GM12878 (cell line): ENCODE measurements at regions not wholly inside any gene's neighbourhood (a gene's known extent, or its start where the extent isn't known, plus 50 kb on each side); places are given as distances from the start of the nearest gene placed in this dataset.

ENCODE experiments used
- ATAC-seq: fragments of 200-7000 bp; cut with Tn5 transposase; 3 replicates; pipeline ENCODE4 v1.9.1; 2020; ENCODE audit warnings: mild to moderate bottlenecking, moderate library complexity
- BruUV-seq: library from RNA; stranded (reverse); fragments of 400-500 nt; replicated peaks from 2 replicates; lab custom pipeline; 2021; lab: Mats Ljungman, UMichigan
- CTCF ChIA-PET: fragments of 300-600 bp; sonication (Branson Sonifier 250); formaldehyde crosslinking; extraction: SDS; loops from one replicate; lab custom pipeline; 2021; ENCODE audit warnings: inconsistent platforms; lab: Yijun Ruan, JAX
- POLR2A ChIA-PET: fragments of 350-600 bp; formaldehyde crosslinking; extraction: SDS; loops from one replicate; lab custom pipeline; 2021; ENCODE audit warnings: inconsistent platforms; lab: Charles Lee
- RAD21 ChIA-PET: fragments of 300-600 bp; sonication (Branson Sonifier 250); formaldehyde crosslinking; loops from one replicate; lab custom pipeline; 2023; ENCODE audit warnings: antibody characterized with exemption; ENCODE audit not compliant: unreplicated experiment; lab: Charles Lee
- SMC1A ChIA-PET: fragments of 300-600 bp; sonication (Branson Sonifier 250); formaldehyde crosslinking; loops from one replicate; lab custom pipeline; 2023; ENCODE audit not compliant: unreplicated experiment, uncharacterized antibody; lab: Charles Lee
- DNase-seq: peaks from one replicate; pipeline ENCODE4 v3.0.0-alpha.2; 2011; ENCODE audit warnings: low read depth, low spot score
- FAIRE-seq: peaks from 3 replicates; lab custom pipeline; 2011; peaks lifted over from hg19 to GRCh38; lab: Jason Lieb, UNC
- H2AFZ ChIP-seq: 2 replicates; pipeline ENCODE4 v1.6.0; 2011; ENCODE audit warnings: low read depth, low read length, control low read depth; ENCODE audit not compliant: control insufficient read depth
- H3K27ac ChIP-seq: 2 replicates; pipeline ENCODE4 v1.5.1; 2011; ENCODE audit warnings: control low read depth; ENCODE audit not compliant: control insufficient read depth, insufficient read depth
- H3K27me3 ChIP-seq, 2 experiments: replicated peaks in 1 of 2; 2 replicates each; pipeline versions ENCODE4 v1.6.0 to v1.6.1; 2011; ENCODE audit warnings: low read length in 1 of 2; ENCODE audit not compliant: control insufficient read depth in 2 of 2, insufficient read depth in 2 of 2
- H3K36me3 ChIP-seq, 2 experiments: 2 replicates each; pipeline ENCODE4 v1.5.1; 2011; ENCODE audit warnings: low read length in 1 of 2; ENCODE audit not compliant: control insufficient read depth in 2 of 2, insufficient read depth in 2 of 2
- H3K4me1 ChIP-seq: 2 replicates; pipeline ENCODE4 v1.6.1; 2011; ENCODE audit warnings: mild to moderate bottlenecking, low read length, moderate library complexity, mixed read lengths; ENCODE audit not compliant: control insufficient read depth, insufficient read depth
- H3K4me2 ChIP-seq: 2 replicates; pipeline ENCODE4 v1.6.0; 2011; ENCODE audit warnings: control low read depth; ENCODE audit not compliant: control insufficient read depth, insufficient read depth
- H3K4me3 ChIP-seq: fragments of 200-600 bp; sonication (generic); 2 replicates; pipeline ENCODE4 v1.5.1; 2016
- H3K79me2 ChIP-seq: 2 replicates; pipeline ENCODE4 v1.6.0; 2011; ENCODE audit warnings: low read length; ENCODE audit not compliant: control insufficient read depth, insufficient read depth
- H3K9ac ChIP-seq: 2 replicates; pipeline ENCODE4 v1.8.0; 2011; ENCODE audit warnings: low read length, control low read depth, mixed read lengths; ENCODE audit not compliant: control insufficient read depth, insufficient read depth
- H3K9me3 ChIP-seq: replicated peaks from 3 replicates; pipeline ENCODE4 v1.5.1; 2011; ENCODE audit warnings: mild to moderate bottlenecking, low read length; ENCODE audit not compliant: control insufficient read depth, insufficient read depth
- H4K20me1 ChIP-seq: 2 replicates; pipeline ENCODE4 v1.6.0; 2011; ENCODE audit not compliant: control insufficient read depth, insufficient read depth
- HCFC1 ChIP-seq: fragments of 150-350 bp; IDR thresholded peaks from 2 replicates; pipeline ENCODE4 v1.6.1; 2014; ENCODE audit warnings: low read length
- KAT2A ChIP-seq: conservative IDR thresholded peaks from 2 replicates; pipeline ENCODE4 v1.6.1; 2011; ENCODE audit warnings: low read depth, low read length; ENCODE audit not compliant: control insufficient read depth
- MTA2 ChIP-seq: fragments of 450-650 bp; IDR thresholded peaks from 2 replicates; pipeline ENCODE4 v1.6.1; 2016; ENCODE audit warnings: low read depth, mild to moderate bottlenecking, moderate library complexity
- NFYA ChIP-seq: IDR thresholded peaks from 2 replicates; pipeline ENCODE4 v1.6.1; 2011; ENCODE audit warnings: low read depth, mild to moderate bottlenecking, low read length, improper control_type of control experiment, borderline replicate concordance
- SREBF1 ChIP-seq: IDR thresholded peaks from 2 replicates; pipeline ENCODE4 v1.6.1; 2012; ENCODE audit warnings: mild to moderate bottlenecking, low read length
- TBL1XR1 ChIP-seq: IDR thresholded peaks from 2 replicates; pipeline ENCODE4 v1.6.1; 2012; ENCODE audit warnings: low read depth, low read length, improper control_type of control experiment
- WRNIP1 ChIP-seq: IDR thresholded peaks from 2 replicates; pipeline ENCODE4 v1.6.1; 2011; ENCODE audit warnings: low read depth, low read length, improper control_type of control experiment, borderline replicate concordance
- YY1 ChIP-seq: IDR thresholded peaks from 2 replicates; pipeline ENCODE4 v1.6.1; 2011; ENCODE audit warnings: low read depth, mild to moderate bottlenecking, low read length
- ZBED1 ChIP-seq: IDR thresholded peaks from 2 replicates; pipeline ENCODE4 v1.6.1; 2016; ENCODE audit warnings: borderline replicate concordance
- WGBS: methylation state at CpG from one replicate; pipeline ENCODE4 v1.1.6; 2016; ENCODE audit warnings: low lambda C conversion rate; ENCODE audit not compliant: insufficient replicate concordance, insufficient coverage; ENCODE audit errors: missing lambda C conversion rate; 5-methylcytosine and 5-hydroxymethylcytosine counted together
- in situ Hi-C: fragments of 300-500 bp; cut with MboI; formaldehyde crosslinking; loops from 9 replicates; pipeline ENCODE4 v1.14.3; 2018; ENCODE audit warnings: mixed read lengths
- intact Hi-C: fragments of 100-400 bp; cut with micrococcal nuclease; formaldehyde crosslinking; loops from one replicate; pipeline ENCODE4 v1.14.2; 2022; ENCODE audit not compliant: unreplicated experiment
- TF ChIP-seq, protein P1 (sequence below): IDR thresholded peaks from 2 replicates; pipeline ENCODE4 v1.6.1; 2012; ENCODE audit warnings: low read depth, low read length, improper control_type of control experiment
- TF ChIP-seq, protein P2 (sequence below): fragments of 450-650 bp; IDR thresholded peaks from 2 replicates; pipeline ENCODE4 v1.6.1; 2017; ENCODE audit warnings: mild to moderate bottlenecking, moderate library complexity

DNA sequence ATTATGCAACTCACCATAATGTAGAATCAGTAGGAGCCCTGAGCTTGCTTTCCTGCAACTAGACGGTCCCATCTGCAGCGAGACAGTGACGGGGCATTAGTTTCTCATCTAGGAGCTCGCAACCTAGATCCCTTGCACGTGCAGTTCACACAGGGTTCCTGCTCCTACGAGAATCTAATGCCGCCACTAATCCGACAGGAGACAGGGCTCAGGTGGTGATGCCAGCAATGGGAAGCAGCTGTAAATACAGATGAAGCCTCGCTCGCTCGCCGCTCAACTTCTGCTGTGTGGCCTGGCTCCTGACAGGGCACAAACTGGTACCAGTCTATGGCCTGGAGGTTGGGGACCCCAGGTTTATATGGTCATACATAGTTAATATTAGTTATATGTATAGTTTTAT, 394.5 kb downstream of the NPIPA8 start:
- Histone ChIP-seq H3K4me3 (no peak overlapping the region), H3K79me2 (no peaks in the 10 kb centered on the region), H3K27me3 (no peaks in the 10 kb centered on the region), H3K36me3 (no peaks in the 10 kb centered on the region), H3K9ac (no peak overlapping the region), H3K27ac (no peak overlapping the region), H3K4me2 (no peak overlapping the region), H3K4me1 (peaks cover 18% of the 10 kb centered on the region), H2AFZ (no peak overlapping the region), H4K20me1 (no peaks in the 10 kb centered on the region)
- intact Hi-C loops (no loop called here), in situ Hi-C loops (loop anchor here (25.0 kb wide), 1 partner anchor 820 kb away; no protein-coding TSS in a partner anchor)
- DNase-seq, result no peak
- POLR2A ChIA-PET, result no interaction called here
- ATAC-seq, result no peak
- RAD21 ChIA-PET, result no interaction called here
- WGBS, result 85% methylated on average over 12 of the region's 12 CpGs
- SMC1A ChIA-PET, result interaction anchor here (1.2 kb wide), 1 partner anchor 20 kb away, joined by 3 read pairs; no protein-coding TSS in a partner anchor
- TF ChIP-seq ZBED1 (no peak), KAT2A (no peak), HCFC1 (no peak), TBL1XR1 (no peak), WRNIP1 (no peak), SREBF1 (no peak), MTA2 (no peak), YY1 (no peak), NFYA (no peak)
- TF ChIP-seq, protein P1, sequence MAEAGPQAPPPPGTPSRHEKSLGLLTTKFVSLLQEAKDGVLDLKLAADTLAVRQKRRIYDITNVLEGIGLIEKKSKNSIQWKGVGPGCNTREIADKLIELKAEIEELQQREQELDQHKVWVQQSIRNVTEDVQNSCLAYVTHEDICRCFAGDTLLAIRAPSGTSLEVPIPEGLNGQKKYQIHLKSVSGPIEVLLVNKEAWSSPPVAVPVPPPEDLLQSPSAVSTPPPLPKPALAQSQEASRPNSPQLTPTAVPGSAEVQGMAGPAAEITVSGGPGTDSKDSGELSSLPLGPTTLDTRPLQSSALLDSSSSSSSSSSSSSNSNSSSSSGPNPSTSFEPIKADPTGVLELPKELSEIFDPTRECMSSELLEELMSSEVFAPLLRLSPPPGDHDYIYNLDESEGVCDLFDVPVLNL, result no peak
- TF ChIP-seq, protein P2, sequence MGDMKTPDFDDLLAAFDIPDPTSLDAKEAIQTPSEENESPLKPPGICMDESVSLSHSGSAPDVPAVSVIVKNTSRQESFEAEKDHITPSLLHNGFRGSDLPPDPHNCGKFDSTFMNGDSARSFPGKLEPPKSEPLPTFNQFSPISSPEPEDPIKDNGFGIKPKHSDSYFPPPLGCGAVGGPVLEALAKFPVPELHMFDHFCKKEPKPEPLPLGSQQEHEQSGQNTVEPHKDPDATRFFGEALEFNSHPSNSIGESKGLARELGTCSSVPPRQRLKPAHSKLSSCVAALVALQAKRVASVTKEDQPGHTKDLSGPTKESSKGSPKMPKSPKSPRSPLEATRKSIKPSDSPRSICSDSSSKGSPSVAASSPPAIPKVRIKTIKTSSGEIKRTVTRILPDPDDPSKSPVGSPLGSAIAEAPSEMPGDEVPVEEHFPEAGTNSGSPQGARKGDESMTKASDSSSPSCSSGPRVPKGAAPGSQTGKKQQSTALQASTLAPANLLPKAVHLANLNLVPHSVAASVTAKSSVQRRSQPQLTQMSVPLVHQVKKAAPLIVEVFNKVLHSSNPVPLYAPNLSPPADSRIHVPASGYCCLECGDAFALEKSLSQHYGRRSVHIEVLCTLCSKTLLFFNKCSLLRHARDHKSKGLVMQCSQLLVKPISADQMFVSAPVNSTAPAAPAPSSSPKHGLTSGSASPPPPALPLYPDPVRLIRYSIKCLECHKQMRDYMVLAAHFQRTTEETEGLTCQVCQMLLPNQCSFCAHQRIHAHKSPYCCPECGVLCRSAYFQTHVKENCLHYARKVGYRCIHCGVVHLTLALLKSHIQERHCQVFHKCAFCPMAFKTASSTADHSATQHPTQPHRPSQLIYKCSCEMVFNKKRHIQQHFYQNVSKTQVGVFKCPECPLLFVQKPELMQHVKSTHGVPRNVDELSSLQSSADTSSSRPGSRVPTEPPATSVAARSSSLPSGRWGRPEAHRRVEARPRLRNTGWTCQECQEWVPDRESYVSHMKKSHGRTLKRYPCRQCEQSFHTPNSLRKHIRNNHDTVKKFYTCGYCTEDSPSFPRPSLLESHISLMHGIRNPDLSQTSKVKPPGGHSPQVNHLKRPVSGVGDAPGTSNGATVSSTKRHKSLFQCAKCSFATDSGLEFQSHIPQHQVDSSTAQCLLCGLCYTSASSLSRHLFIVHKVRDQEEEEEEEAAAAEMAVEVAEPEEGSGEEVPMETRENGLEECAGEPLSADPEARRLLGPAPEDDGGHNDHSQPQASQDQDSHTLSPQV, result no peak
- TF ChIP-seq, all 136 proteins: peak for 0
- H3K9me3 ChIP-seq, result no peaks in the 10 kb centered on the region; the same call in 2 of the 3 replicates
- BruUV-seq, result no TSS peak
- FAIRE-seq, result no peak
- CTCF ChIA-PET, result interaction anchor here (0.9 to 1.7 kb wide), 3 partner anchors 10 to 20 kb away, joined by 4 to 6 read pairs (median 5); no protein-coding TSS in a partner anchor
